Fibroblast of lung (primary cell): ENCODE measurements at regions not wholly inside any gene's neighbourhood (a gene's known extent, or its start where the extent isn't known, plus 50 kb on each side); places are given as distances from the start of the nearest gene placed in this dataset.

ENCODE experiments used
- DNase-seq, 2 donors: peaks; one replicate each; pipeline versions ENCODE4 v3.0.0 to v3.0.0-alpha.2; 2010; ENCODE audit warnings: low read depth in 2 of 2
- H2AFZ ChIP-seq: 2 replicates; pipeline ENCODE4 v1.5.1; 2012; ENCODE audit warnings: low read length, control low read depth, inconsistent platforms
- H3K27ac ChIP-seq: 2 replicates; pipeline ENCODE4 v1.5.1; 2011; ENCODE audit warnings: low read length, control low read depth; ENCODE audit not compliant: insufficient read depth
- H3K27me3 ChIP-seq: 2 replicates; pipeline ENCODE4 v1.5.1; 2011; ENCODE audit warnings: mild to moderate bottlenecking, low read length; ENCODE audit not compliant: control insufficient read depth, insufficient read depth
- H3K36me3 ChIP-seq: 2 replicates; pipeline ENCODE4 v1.5.1; 2011; ENCODE audit warnings: low read length; ENCODE audit not compliant: control insufficient read depth, insufficient read depth
- H3K4me1 ChIP-seq: 2 replicates; pipeline ENCODE4 v1.5.1; 2011; ENCODE audit warnings: low read length; ENCODE audit not compliant: control insufficient read depth, insufficient read depth; ENCODE audit errors: extremely low read depth
- H3K4me2 ChIP-seq: 2 replicates; pipeline ENCODE4 v1.5.1; 2011; ENCODE audit warnings: low read length, control low read depth; ENCODE audit not compliant: insufficient read depth; ENCODE audit errors: extremely low read depth
- H3K4me3 ChIP-seq, 4 experiments: fragments of 200-600 bp in 1 of 4; sonication (generic) in 1 of 4; replicated peaks in 1 of 4; 2 replicates each; pipeline ENCODE4 v1.5.1; 2011 to 2016; ENCODE audit warnings: low read length in 4 of 4, low read depth in 3 of 4, mild to moderate bottlenecking in 3 of 4, control low read depth in 2 of 4, inconsistent platforms in 1 of 4, mixed read lengths in 1 of 4; ENCODE audit not compliant: insufficient read depth in 1 of 4; ENCODE audit errors: control extremely low read depth in 1 of 4
- H3K79me2 ChIP-seq: 2 replicates; pipeline ENCODE4 v1.5.1; 2012; ENCODE audit warnings: mild to moderate bottlenecking, low read length, inconsistent platforms; ENCODE audit not compliant: control insufficient read depth, insufficient read depth
- H3K9ac ChIP-seq: 2 replicates; pipeline ENCODE4 v1.5.1; 2011; ENCODE audit warnings: mild to moderate bottlenecking, low read length, control low read depth; ENCODE audit not compliant: insufficient read depth
- H3K9me3 ChIP-seq: 2 replicates; pipeline ENCODE4 v1.5.1; 2012; ENCODE audit warnings: low read depth, low read length; ENCODE audit not compliant: control insufficient read depth, insufficient read depth
- H4K20me1 ChIP-seq: 2 replicates; pipeline ENCODE4 v1.5.1; 2011; ENCODE audit warnings: low read length; ENCODE audit not compliant: control insufficient read depth, insufficient read depth; ENCODE audit errors: extremely low read depth
- EZH2 ChIP-seq: IDR thresholded peaks from 2 replicates; pipeline ENCODE4 v1.5.1; 2012; ENCODE audit warnings: low read length, control low read depth, mild to moderate bottlenecking; ENCODE audit errors: missing control alignments
- TF ChIP-seq, protein P1 (sequence below), 2 donors: IDR thresholded peaks in 1 of 2; conservative IDR thresholded peaks in 1 of 2; 1 replicate in 1 of 2; 2 replicates in 1 of 2; pipeline ENCODE4 v1.5.1; 2011 to 2012; ENCODE audit warnings: low read length in 2 of 2, control low read depth in 1 of 2, inconsistent platforms in 1 of 2, low read depth in 1 of 2, mild to moderate bottlenecking in 1 of 2

DNA sequence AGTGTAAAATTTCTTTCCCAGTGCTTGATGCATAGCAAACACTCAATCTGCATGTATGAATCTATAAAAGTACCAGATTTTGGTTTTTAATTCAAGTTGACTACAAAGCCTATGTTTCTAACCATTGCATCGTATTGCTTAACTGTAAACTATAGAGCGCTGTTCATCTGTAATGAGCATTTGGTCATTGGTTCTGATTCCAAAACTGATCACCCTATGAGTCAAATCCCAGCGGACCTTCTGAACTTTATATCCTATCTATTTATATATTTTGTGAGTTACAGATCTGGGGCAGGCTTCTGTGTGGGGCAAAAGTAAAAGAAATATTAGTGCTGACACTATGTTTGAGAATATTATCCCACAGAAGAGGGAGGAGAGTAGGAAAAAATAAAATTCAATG lies 305.7 kb upstream of the TNC start:
- no peak overlapping the region for H3K4me3 ChIP-seq
- no peak overlapping the region for H3K27ac ChIP-seq
- peak in 1 of 2 donors; percentile 14 for DNase-seq

DNA sequence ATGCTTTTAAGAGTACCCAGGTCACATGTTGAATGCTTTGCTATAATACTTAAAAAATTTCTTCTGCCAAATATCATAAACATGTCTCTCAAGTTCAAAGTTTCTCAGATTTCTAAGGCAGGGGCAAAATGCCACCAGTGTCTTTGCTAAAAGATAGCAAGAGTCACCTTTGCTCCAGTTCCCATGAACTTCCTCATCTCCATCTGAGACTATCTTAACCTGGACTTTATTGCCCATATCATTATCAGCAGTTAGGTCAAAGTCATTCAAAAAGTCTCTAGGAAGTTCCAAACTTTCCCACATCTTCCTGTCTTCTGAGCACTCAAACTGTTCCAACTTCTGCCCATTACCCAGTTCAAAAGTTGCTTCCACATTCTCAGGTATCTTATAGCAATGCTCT lies 307.6 kb upstream of the TNC start:
- Histone ChIP-seq H3K4me1 (no peaks in the 10 kb centered on the region), H3K9ac (no peak overlapping the region), H3K9me3 (no peaks in the 10 kb centered on the region), H3K4me2 (no peak overlapping the region), H2AFZ (no peak overlapping the region), H3K36me3 (no peaks in the 10 kb centered on the region), H4K20me1 (no peaks in the 10 kb centered on the region), H3K27ac (no peak overlapping the region), H3K79me2 (no peaks in the 10 kb centered on the region), H3K4me3 (no peak overlapping the region), H3K27me3 (no peaks in the 10 kb centered on the region)
- no peak for TF ChIP-seq EZH2
- TF ChIP-seq, protein P1, sequence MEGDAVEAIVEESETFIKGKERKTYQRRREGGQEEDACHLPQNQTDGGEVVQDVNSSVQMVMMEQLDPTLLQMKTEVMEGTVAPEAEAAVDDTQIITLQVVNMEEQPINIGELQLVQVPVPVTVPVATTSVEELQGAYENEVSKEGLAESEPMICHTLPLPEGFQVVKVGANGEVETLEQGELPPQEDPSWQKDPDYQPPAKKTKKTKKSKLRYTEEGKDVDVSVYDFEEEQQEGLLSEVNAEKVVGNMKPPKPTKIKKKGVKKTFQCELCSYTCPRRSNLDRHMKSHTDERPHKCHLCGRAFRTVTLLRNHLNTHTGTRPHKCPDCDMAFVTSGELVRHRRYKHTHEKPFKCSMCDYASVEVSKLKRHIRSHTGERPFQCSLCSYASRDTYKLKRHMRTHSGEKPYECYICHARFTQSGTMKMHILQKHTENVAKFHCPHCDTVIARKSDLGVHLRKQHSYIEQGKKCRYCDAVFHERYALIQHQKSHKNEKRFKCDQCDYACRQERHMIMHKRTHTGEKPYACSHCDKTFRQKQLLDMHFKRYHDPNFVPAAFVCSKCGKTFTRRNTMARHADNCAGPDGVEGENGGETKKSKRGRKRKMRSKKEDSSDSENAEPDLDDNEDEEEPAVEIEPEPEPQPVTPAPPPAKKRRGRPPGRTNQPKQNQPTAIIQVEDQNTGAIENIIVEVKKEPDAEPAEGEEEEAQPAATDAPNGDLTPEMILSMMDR (conservative IDR thresholded peaks at IDR 0.05 in 1 of 2, IDR thresholded peaks at IDR 0.05 in 1 of 2; ENCODE audit: low read depth in 1 of 2, low read length in 2 of 2), result no peak
- no peak for DNase-seq

More for the DNA sequence above, 305.7 kb upstream of the TNC start:
- Histone ChIP-seq H3K36me3 (no peaks in the 10 kb centered on the region), H4K20me1 (no peaks in the 10 kb centered on the region), H3K4me1 (no peaks in the 10 kb centered on the region), H3K27me3 (no peaks in the 10 kb centered on the region), H3K79me2 (no peaks in the 10 kb centered on the region), H3K9ac (no peak overlapping the region), H3K4me2 (no peak overlapping the region), H3K9me3 (no peaks in the 10 kb centered on the region), H2AFZ (no peak overlapping the region)
- TF ChIP-seq EZH2, result no peak
- TF ChIP-seq, protein P1 (conservative IDR thresholded peaks at IDR 0.05 in 1 of 2, IDR thresholded peaks at IDR 0.05 in 1 of 2; ENCODE audit: low read depth in 1 of 2, low read length in 2 of 2), result no peak

DNA sequence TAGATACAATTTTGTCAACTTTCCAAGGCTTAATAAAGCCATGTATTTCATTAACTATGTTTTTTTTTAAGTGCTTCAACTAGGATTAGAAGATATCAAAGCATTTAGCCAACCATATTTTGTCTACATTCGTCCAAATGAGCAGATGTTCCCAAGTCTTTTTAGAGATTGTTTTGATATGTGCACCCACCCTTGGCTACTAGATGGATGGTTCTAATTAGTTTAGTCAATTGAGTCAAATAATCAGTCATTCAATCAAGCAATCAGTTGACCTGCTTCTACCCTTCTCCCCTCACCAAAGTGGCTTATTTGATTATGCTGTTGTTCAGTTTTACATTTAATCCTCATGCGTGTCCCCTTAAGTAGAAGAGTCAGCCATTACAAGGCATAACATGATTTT lies 319.5 kb upstream of the TNC start:
- no peaks in the 10 kb centered on the region for H3K9me3 ChIP-seq
- no peak overlapping the region for H3K9ac ChIP-seq
- H3K36me3 ChIP-seq, result no peaks in the 10 kb centered on the region
- no peak overlapping the region for H3K4me3 ChIP-seq
- no peak for DNase-seq
- H2AFZ ChIP-seq, result no peak overlapping the region
- H3K27ac ChIP-seq, result no peak overlapping the region
- no peaks in the 10 kb centered on the region for H4K20me1 ChIP-seq
- H3K79me2 ChIP-seq, result no peaks in the 10 kb centered on the region
- TF ChIP-seq, protein P1 (conservative IDR thresholded peaks at IDR 0.05 in 1 of 2, IDR thresholded peaks at IDR 0.05 in 1 of 2; ENCODE audit: low read depth in 1 of 2, low read length in 2 of 2), result no peak
- H3K27me3 ChIP-seq, result no peaks in the 10 kb centered on the region
- no peaks in the 10 kb centered on the region for H3K4me1 ChIP-seq
- H3K4me2 ChIP-seq, result no peak overlapping the region
